ENCODE measurements at regions not wholly inside any gene's neighbourhood (a gene's known extent, or its start where the extent isn't known, plus 50 kb on each side); places are given as distances from the start of the nearest gene placed in this dataset.

GRCh38 chr5:96609369-96609768 lies 52.8 kb upstream of the CAST start:
- TF ChIP-seq POLR2AphosphoS5 (IDR thresholded peaks at IDR 0.05), result no peak
- TF ChIP-seq EP300 (conservative IDR thresholded peaks at IDR 0.05; ENCODE audit: poor library complexity, severe bottlenecking), result no peak
- TF ChIP-seq CTCF (IDR thresholded peaks at IDR 0.05; ENCODE audit: poor library complexity, severe bottlenecking), result no peak
- TF ChIP-seq REST (IDR thresholded peaks at IDR 0.05; ENCODE audit: borderline replicate concordance), result no peak
- TF ChIP-seq EZH2 (IDR thresholded peaks at IDR 0.05; ENCODE audit: borderline replicate concordance, insufficient read depth, low read length, poor library complexity, severe bottlenecking), result no peak
- TF ChIP-seq MXI1 (conservative IDR thresholded peaks at IDR 0.05; ENCODE audit: poor library complexity, severe bottlenecking), result no peak
